ENCODE measurements at regions not wholly inside any gene's neighbourhood (a gene's known extent, or its start where the extent isn't known, plus 50 kb on each side); places are given as distances from the start of the nearest gene placed in this dataset.
"Not testable (repeated sequence)": the region's sequence is repeated elsewhere in the genome, so short reads cannot be mapped to it uniquely, and the experiment has no call there.

- H3K4me3 ChIP-seq (ENCODE audit: insufficient read depth, low read depth, low read length) = no peak overlapping the region
- H3K27me3 ChIP-seq (ENCODE audit: control insufficient read depth, insufficient read depth, low read length, poor library complexity, severe bottlenecking) = no peaks in the 10 kb centered on the region
- no peaks in the 10 kb centered on the region for H3K36me3 ChIP-seq (ENCODE audit: control insufficient read depth, insufficient read depth, low read length)
- WGBS, 2 experiments = 69 to 100% methylated on average over 2 of the region's 2 CpGs
- no peaks in the 10 kb centered on the region for H3K4me1 ChIP-seq (ENCODE audit: control insufficient read depth, insufficient read depth, low read length)
- H3K9me3 ChIP-seq (ENCODE audit: control insufficient read depth, low read length) = no peaks in the 10 kb centered on the region
- H3K27ac ChIP-seq (ENCODE audit: insufficient read depth, low read depth, low read length, poor library complexity, severe bottlenecking) = no peak overlapping the region
These were observed 89.4 kb downstream of the ZNF675 start for GRCh38 chr19:23597661-23598060.

GRCh38 chr19:23596872-23597271, 90.1 kb downstream of the ZNF675 start:
- Histone ChIP-seq H3K4me3 (ENCODE audit: insufficient read depth, low read depth, low read length) (no peak overlapping the region), H3K36me3 (ENCODE audit: control insufficient read depth, insufficient read depth, low read length) (no peaks in the 10 kb centered on the region), H3K27me3 (ENCODE audit: control insufficient read depth, insufficient read depth, low read length, poor library complexity, severe bottlenecking) (no peaks in the 10 kb centered on the region), H3K9me3 (ENCODE audit: control insufficient read depth, low read length) (no peaks in the 10 kb centered on the region), H3K27ac (ENCODE audit: insufficient read depth, low read depth, low read length, poor library complexity, severe bottlenecking) (no peak overlapping the region), H3K4me1 (ENCODE audit: control insufficient read depth, insufficient read depth, low read length) (no peaks in the 10 kb centered on the region)

GRCh38 chr19:23594311-23594710, 92.7 kb downstream of the ZNF675 start:
- H3K27ac ChIP-seq (ENCODE audit: insufficient read depth, low read depth, low read length, poor library complexity, severe bottlenecking); H3K36me3 ChIP-seq (ENCODE audit: control insufficient read depth, insufficient read depth, low read length); H3K4me1 ChIP-seq (ENCODE audit: control insufficient read depth, insufficient read depth, low read length); H3K4me3 ChIP-seq (ENCODE audit: insufficient read depth, low read depth, low read length); H3K27me3 ChIP-seq (ENCODE audit: control insufficient read depth, insufficient read depth, low read length, poor library complexity, severe bottlenecking); H3K9me3 ChIP-seq (ENCODE audit: control insufficient read depth, low read length): not testable (repeated sequence)
- 82 to 86% methylated on average over 12 of the region's 12 CpGs for WGBS, 2 experiments

- Histone ChIP-seq H3K9me3 (ENCODE audit: control insufficient read depth, low read length) (peaks cover 4% of the 10 kb centered on the region), H3K4me3 (ENCODE audit: insufficient read depth, low read depth, low read length) (no peak overlapping the region), H3K27me3 (ENCODE audit: control insufficient read depth, insufficient read depth, low read length, poor library complexity, severe bottlenecking) (no peaks in the 10 kb centered on the region), H3K36me3 (ENCODE audit: control insufficient read depth, insufficient read depth, low read length) (no peaks in the 10 kb centered on the region), H3K27ac (ENCODE audit: insufficient read depth, low read depth, low read length, poor library complexity, severe bottlenecking) (no peak overlapping the region), H3K4me1 (ENCODE audit: control insufficient read depth, insufficient read depth, low read length) (no peaks in the 10 kb centered on the region)
These were observed 99.5 kb downstream of the ZNF675 start for GRCh38 chr19:23587546-23587945.

DNA sequence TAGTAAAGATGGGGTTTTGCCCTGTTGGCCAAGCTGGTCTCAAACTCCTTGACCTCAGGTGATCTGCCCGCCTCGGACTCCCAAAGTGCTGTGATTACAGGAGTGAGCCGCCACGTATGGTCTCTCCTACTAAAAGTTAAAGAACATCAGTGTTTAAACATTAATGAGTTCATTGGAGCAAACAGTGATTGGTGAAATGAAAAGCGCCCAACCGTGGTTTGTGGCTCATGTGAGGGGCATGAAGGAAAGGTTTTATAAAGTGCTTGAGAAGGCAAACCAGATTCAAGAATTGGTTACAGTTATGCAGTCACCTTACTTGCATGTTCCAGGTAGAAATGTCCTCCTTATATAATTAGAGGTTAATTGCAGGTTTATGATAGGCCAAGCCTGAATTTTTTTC, 109.5 kb downstream of the ZNF675 start:
- WGBS, 2 experiments = 86 to 89% methylated on average over 6 of the region's 6 CpGs
- Histone ChIP-seq H3K4me1 (ENCODE audit: control insufficient read depth, insufficient read depth, low read length) (no peaks in the 10 kb centered on the region), H3K36me3 (ENCODE audit: control insufficient read depth, insufficient read depth, low read length) (no peaks in the 10 kb centered on the region)

DNA sequence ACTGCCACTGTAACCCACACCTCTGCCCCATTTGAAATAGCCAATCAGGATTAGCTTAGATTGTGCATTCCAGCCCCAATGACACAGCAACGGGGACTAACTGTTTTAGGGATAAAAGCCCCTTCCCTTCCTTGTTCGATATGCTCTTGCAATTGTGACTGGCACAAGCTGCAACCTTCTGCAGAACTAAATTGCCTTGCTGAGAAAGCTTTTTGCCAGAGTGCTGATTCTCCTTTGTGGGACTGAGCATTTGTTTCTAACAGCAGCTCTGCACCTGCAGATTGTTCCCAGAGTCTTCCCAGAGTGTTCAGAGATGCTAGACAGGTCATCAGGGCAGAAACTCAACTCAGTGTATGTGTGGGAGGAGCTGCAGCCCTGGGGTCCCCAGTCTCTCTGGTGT, 115.8 kb downstream of the ZNF675 start:
- no peak overlapping the region for H3K4me3 ChIP-seq (ENCODE audit: insufficient read depth, low read depth, low read length)
- no peaks in the 10 kb centered on the region for H3K27me3 ChIP-seq (ENCODE audit: control insufficient read depth, insufficient read depth, low read length, poor library complexity, severe bottlenecking)
- 67 to 71% methylated on average over 2 of the region's 2 CpGs for WGBS, 2 experiments
- no peaks in the 10 kb centered on the region for H3K36me3 ChIP-seq (ENCODE audit: control insufficient read depth, insufficient read depth, low read length)
- peaks cover 6% of the 10 kb centered on the region for H3K9me3 ChIP-seq (ENCODE audit: control insufficient read depth, low read length)
- no peak overlapping the region for H3K27ac ChIP-seq (ENCODE audit: insufficient read depth, low read depth, low read length, poor library complexity, severe bottlenecking)
- no peaks in the 10 kb centered on the region for H3K4me1 ChIP-seq (ENCODE audit: control insufficient read depth, insufficient read depth, low read length)

More for the DNA sequence above, 109.5 kb downstream of the ZNF675 start:
- Histone ChIP-seq H3K4me3 (ENCODE audit: insufficient read depth, low read depth, low read length) (no peak overlapping the region), H3K27ac (ENCODE audit: insufficient read depth, low read depth, low read length, poor library complexity, severe bottlenecking) (no peak overlapping the region), H3K27me3 (ENCODE audit: control insufficient read depth, insufficient read depth, low read length, poor library complexity, severe bottlenecking) (no peaks in the 10 kb centered on the region), H3K9me3 (ENCODE audit: control insufficient read depth, low read length) (peaks cover 10% of the 10 kb centered on the region)

- not testable (repeated sequence) for H3K4me1 ChIP-seq (ENCODE audit: control insufficient read depth, insufficient read depth, low read length)
- WGBS, 2 experiments = 85 to 86% methylated on average over 15 of the region's 15 CpGs
These were observed 118.9 kb downstream of the ZNF675 start for GRCh38 chr19:23568116-23568515.

GRCh38 chr19:23565256-23565655, 121.8 kb downstream of the ZNF675 start:
- H3K27me3 ChIP-seq (ENCODE audit: control insufficient read depth, insufficient read depth, low read length, poor library complexity, severe bottlenecking) = no peaks in the 10 kb centered on the region
- no peaks in the 10 kb centered on the region for H3K4me1 ChIP-seq (ENCODE audit: control insufficient read depth, insufficient read depth, low read length)
- H3K4me3 ChIP-seq (ENCODE audit: insufficient read depth, low read depth, low read length) = no peak overlapping the region
- peaks cover 7% of the 10 kb centered on the region for H3K9me3 ChIP-seq (ENCODE audit: control insufficient read depth, low read length)
- no peaks in the 10 kb centered on the region for H3K36me3 ChIP-seq (ENCODE audit: control insufficient read depth, insufficient read depth, low read length)
- WGBS, 2 experiments = 65 to 71% methylated on average over 3 of the region's 3 CpGs
- no peak overlapping the region for H3K27ac ChIP-seq (ENCODE audit: insufficient read depth, low read depth, low read length, poor library complexity, severe bottlenecking)

More at GRCh38 chr19:23568116-23568515, 118.9 kb downstream of the ZNF675 start:
- not testable (repeated sequence) for H3K27me3 ChIP-seq (ENCODE audit: control insufficient read depth, insufficient read depth, low read length, poor library complexity, severe bottlenecking); H3K4me3 ChIP-seq (ENCODE audit: insufficient read depth, low read depth, low read length); H3K9me3 ChIP-seq (ENCODE audit: control insufficient read depth, low read length); H3K36me3 ChIP-seq (ENCODE audit: control insufficient read depth, insufficient read depth, low read length); H3K27ac ChIP-seq (ENCODE audit: insufficient read depth, low read depth, low read length, poor library complexity, severe bottlenecking)

- 48 to 54% methylated on average over 1 of the region's 1 CpG for WGBS, 2 experiments
- Histone ChIP-seq H3K36me3 (ENCODE audit: control insufficient read depth, insufficient read depth, low read length) (no peaks in the 10 kb centered on the region), H3K27me3 (ENCODE audit: control insufficient read depth, insufficient read depth, low read length, poor library complexity, severe bottlenecking) (no peaks in the 10 kb centered on the region), H3K27ac (ENCODE audit: insufficient read depth, low read depth, low read length, poor library complexity, severe bottlenecking) (no peak overlapping the region), H3K9me3 (ENCODE audit: control insufficient read depth, low read length) (peaks cover 7% of the 10 kb centered on the region), H3K4me1 (ENCODE audit: control insufficient read depth, insufficient read depth, low read length) (no peaks in the 10 kb centered on the region), H3K4me3 (ENCODE audit: insufficient read depth, low read depth, low read length) (no peak overlapping the region)
These were observed 123.7 kb downstream of the ZNF675 start for GRCh38 chr19:23563326-23563725.

GRCh38 chr19:23561341-23561740, 125.7 kb downstream of the ZNF675 start:
- Histone ChIP-seq H3K4me1 (ENCODE audit: control insufficient read depth, insufficient read depth, low read length) (no peaks in the 10 kb centered on the region), H3K36me3 (ENCODE audit: control insufficient read depth, insufficient read depth, low read length) (no peaks in the 10 kb centered on the region), H3K9me3 (ENCODE audit: control insufficient read depth, low read length) (peaks cover 9% of the 10 kb centered on the region), H3K4me3 (ENCODE audit: insufficient read depth, low read depth, low read length) (no peak overlapping the region), H3K27me3 (ENCODE audit: control insufficient read depth, insufficient read depth, low read length, poor library complexity, severe bottlenecking) (no peaks in the 10 kb centered on the region), H3K27ac (ENCODE audit: insufficient read depth, low read depth, low read length, poor library complexity, severe bottlenecking) (no peak overlapping the region)
- WGBS, 2 experiments = 81 to 87% methylated on average over 2 of the region's 2 CpGs

GRCh38 chr19:23560051-23560450, 127.0 kb downstream of the ZNF675 start:
- Histone ChIP-seq H3K27ac (ENCODE audit: insufficient read depth, low read depth, low read length, poor library complexity, severe bottlenecking) (no peak overlapping the region), H3K36me3 (ENCODE audit: control insufficient read depth, insufficient read depth, low read length) (no peaks in the 10 kb centered on the region), H3K27me3 (ENCODE audit: control insufficient read depth, insufficient read depth, low read length, poor library complexity, severe bottlenecking) (no peaks in the 10 kb centered on the region), H3K9me3 (ENCODE audit: control insufficient read depth, low read length) (peaks cover 12% of the 10 kb centered on the region), H3K4me3 (ENCODE audit: insufficient read depth, low read depth, low read length) (no peak overlapping the region), H3K4me1 (ENCODE audit: control insufficient read depth, insufficient read depth, low read length) (no peaks in the 10 kb centered on the region)
- 46 to 69% methylated on average over 2 of the region's 2 CpGs for WGBS, 2 experiments
